Upper lobe of right lung (tissue), 1 donor: ENCODE measurements at regions not wholly inside any gene's neighbourhood (a gene's known extent, or its start where the extent isn't known, plus 50 kb on each side); places are given as distances from the start of the nearest gene placed in this dataset.
"Not testable (repeated sequence)": the region's sequence is repeated elsewhere in the genome, so short reads cannot be mapped to it uniquely, and the experiment has no call there.

Experiments used
- ATAC-seq: fragments of 200-7000 bp; cut with Tn5 transposase; one replicate; pipeline ENCODE4 v1.9.1; 2020; ENCODE audit warnings: mild to moderate bottlenecking, moderate library complexity
- DNase-seq: peaks from one replicate; pipeline ENCODE4 v3.0.0-alpha.2; 2020
- H3K27ac ChIP-seq: fragments of 200-600 bp; one replicate; pipeline ENCODE4 v1.8.0; 2022
- H3K27me3 ChIP-seq: fragments of 200-600 bp; one replicate; pipeline ENCODE4 v1.8.0; 2022; ENCODE audit warnings: mild to moderate bottlenecking
- H3K36me3 ChIP-seq: fragments of 200-600 bp; one replicate; pipeline ENCODE4 v1.8.0; 2022
- H3K4me1 ChIP-seq: fragments of 200-600 bp; one replicate; pipeline ENCODE4 v1.8.0; 2022
- H3K4me3 ChIP-seq: fragments of 200-600 bp; one replicate; pipeline ENCODE4 v1.8.0; 2022; ENCODE audit warnings: mild to moderate bottlenecking
- H3K9me3 ChIP-seq: fragments of 200-600 bp; one replicate; pipeline ENCODE4 v1.8.0; 2022
- intact Hi-C: fragments of 100-400 bp; cut with DNase I; formaldehyde crosslinking; loops from one replicate; pipeline ENCODE4 v1.11.0; 2022
- TF ChIP-seq, protein P1 (sequence below): fragments of 200-600 bp; IDR thresholded peaks from one replicate; pipeline ENCODE4 v1.8.0; 2022; ENCODE audit warnings: antibody characterized with exemption
- donor health status: DM: no; HTN: yes; CAD: no; lungs with severe emphysema.

- ATAC-seq: peak; percentile 60
- DNase-seq: peak; percentile 71
- intact Hi-C loops: no loop called here
These were observed 682.4 kb upstream of the TPTE start for GRCh38 chr21:9838738-9839642.

GRCh38 chr21:9844106-9844505 is 677.3 kb upstream of the TPTE start:
- H3K36me3 ChIP-seq, intact Hi-C loops, H3K4me3 ChIP-seq, H3K4me1 ChIP-seq, ATAC-seq, DNase-seq, H3K27ac ChIP-seq, H3K27me3 ChIP-seq, H3K9me3 ChIP-seq: not testable (repeated sequence)

More at GRCh38 chr21:9838738-9839642, 682.4 kb upstream of the TPTE start:
- Histone ChIP-seq H3K4me3 (no peak overlapping the region), H3K27ac (no peak overlapping the region), H3K4me1 (no peaks in the 10 kb centered on the region), H3K36me3 (no peaks in the 10 kb centered on the region), H3K27me3 (no peaks in the 10 kb centered on the region), H3K9me3 (peaks cover 5% of the 10 kb centered on the region)
- TF ChIP-seq, protein P1, sequence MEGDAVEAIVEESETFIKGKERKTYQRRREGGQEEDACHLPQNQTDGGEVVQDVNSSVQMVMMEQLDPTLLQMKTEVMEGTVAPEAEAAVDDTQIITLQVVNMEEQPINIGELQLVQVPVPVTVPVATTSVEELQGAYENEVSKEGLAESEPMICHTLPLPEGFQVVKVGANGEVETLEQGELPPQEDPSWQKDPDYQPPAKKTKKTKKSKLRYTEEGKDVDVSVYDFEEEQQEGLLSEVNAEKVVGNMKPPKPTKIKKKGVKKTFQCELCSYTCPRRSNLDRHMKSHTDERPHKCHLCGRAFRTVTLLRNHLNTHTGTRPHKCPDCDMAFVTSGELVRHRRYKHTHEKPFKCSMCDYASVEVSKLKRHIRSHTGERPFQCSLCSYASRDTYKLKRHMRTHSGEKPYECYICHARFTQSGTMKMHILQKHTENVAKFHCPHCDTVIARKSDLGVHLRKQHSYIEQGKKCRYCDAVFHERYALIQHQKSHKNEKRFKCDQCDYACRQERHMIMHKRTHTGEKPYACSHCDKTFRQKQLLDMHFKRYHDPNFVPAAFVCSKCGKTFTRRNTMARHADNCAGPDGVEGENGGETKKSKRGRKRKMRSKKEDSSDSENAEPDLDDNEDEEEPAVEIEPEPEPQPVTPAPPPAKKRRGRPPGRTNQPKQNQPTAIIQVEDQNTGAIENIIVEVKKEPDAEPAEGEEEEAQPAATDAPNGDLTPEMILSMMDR: no peak

GRCh38 chr21:9847511-9847910 is 673.9 kb upstream of the TPTE start:
- intact Hi-C loops, DNase-seq, H3K4me1 ChIP-seq, ATAC-seq, H3K9me3 ChIP-seq, H3K4me3 ChIP-seq, H3K36me3 ChIP-seq, H3K27ac ChIP-seq, H3K27me3 ChIP-seq: not testable (repeated sequence)

- DNase-seq, H3K4me3 ChIP-seq, H3K27ac ChIP-seq, H3K9me3 ChIP-seq, intact Hi-C loops, H3K36me3 ChIP-seq, H3K4me1 ChIP-seq, H3K27me3 ChIP-seq, ATAC-seq: not testable (repeated sequence)
These were observed 670.2 kb upstream of the TPTE start for GRCh38 chr21:9851166-9851565.

DNA sequence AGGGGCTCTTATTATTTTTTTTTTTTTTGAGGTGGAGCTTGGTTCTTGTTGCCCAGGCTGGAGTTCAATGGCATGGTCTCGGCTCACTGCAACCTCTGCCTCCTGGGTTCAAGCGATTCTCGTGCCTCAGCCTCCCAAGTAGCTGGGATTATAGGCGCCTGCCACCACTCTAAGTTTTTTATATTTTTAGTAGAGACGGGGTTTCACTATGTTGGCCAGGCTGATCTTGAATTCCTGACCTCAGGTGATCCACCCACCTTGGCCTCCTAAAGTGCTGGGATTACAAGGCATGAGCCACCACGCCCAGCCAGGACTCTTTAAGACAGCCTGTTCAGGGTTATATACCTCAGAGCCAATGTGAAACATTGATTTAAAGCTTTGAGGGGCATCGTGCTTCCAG is 669.7 kb upstream of the TPTE start:
- H3K27me3 ChIP-seq, intact Hi-C loops, ATAC-seq, H3K9me3 ChIP-seq, H3K36me3 ChIP-seq, DNase-seq, H3K4me1 ChIP-seq, H3K27ac ChIP-seq, H3K4me3 ChIP-seq: not testable (repeated sequence)

- H3K27me3 ChIP-seq, H3K27ac ChIP-seq, H3K4me1 ChIP-seq, DNase-seq, intact Hi-C loops, H3K4me3 ChIP-seq, ATAC-seq, H3K36me3 ChIP-seq: not testable (repeated sequence)
- H3K9me3 ChIP-seq: peaks cover 11% of the 10 kb centered on the region
These were observed 663.8 kb upstream of the TPTE start for GRCh38 chr21:9857563-9857962.

DNA sequence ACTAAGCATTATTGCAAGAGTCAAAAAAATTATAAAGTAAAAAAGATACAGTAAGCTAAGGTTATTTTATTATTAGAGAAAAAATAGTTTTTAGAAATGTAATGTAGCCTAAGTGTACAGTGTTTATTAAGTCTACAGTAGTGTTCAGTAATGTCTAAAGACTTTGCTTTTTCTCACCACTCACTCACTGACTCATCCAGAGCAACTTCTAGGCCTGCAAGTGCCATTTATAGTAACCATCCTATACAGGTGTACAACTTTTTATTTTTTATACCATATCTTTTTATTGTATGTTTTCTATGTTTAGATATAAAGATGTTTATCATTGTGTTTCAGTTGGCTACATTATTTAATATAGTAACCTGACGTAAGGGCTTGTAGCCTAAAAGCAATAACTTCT is 661.5 kb upstream of the TPTE start:
- peaks cover 16% of the 10 kb centered on the region for H3K9me3 ChIP-seq
- H3K27ac ChIP-seq, intact Hi-C loops, DNase-seq, H3K4me1 ChIP-seq, ATAC-seq, H3K4me3 ChIP-seq, H3K36me3 ChIP-seq, H3K27me3 ChIP-seq: not testable (repeated sequence)

DNA sequence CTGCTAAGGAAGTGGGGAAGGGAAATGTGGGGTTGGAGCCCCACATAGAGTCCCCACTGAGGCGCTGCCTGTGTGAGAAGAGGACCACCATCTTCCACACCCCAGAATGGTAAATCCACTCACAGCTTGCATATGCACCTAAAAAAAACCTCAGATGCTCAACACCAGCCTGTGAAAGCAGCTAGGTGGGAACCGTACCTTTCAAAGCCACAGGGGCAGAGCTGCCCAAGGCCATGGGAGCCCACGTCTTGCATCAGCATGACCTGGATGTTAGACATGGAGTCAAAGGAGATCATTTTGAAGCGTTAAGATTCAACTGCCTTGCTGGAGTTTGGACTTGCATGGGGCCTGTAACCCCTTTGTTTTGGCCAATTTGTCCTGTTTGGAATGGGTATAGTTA is 658.9 kb upstream of the TPTE start:
- H3K4me3 ChIP-seq, intact Hi-C loops, DNase-seq, H3K27ac ChIP-seq, ATAC-seq, H3K36me3 ChIP-seq, H3K27me3 ChIP-seq, H3K4me1 ChIP-seq: not testable (repeated sequence)
- peaks cover 16% of the 10 kb centered on the region for H3K9me3 ChIP-seq

GRCh38 chr21:9867815-9868214 is 653.6 kb upstream of the TPTE start:
- H3K4me1 ChIP-seq, intact Hi-C loops, H3K27ac ChIP-seq, DNase-seq, H3K27me3 ChIP-seq, H3K36me3 ChIP-seq, ATAC-seq, H3K9me3 ChIP-seq, H3K4me3 ChIP-seq: not testable (repeated sequence)

DNA sequence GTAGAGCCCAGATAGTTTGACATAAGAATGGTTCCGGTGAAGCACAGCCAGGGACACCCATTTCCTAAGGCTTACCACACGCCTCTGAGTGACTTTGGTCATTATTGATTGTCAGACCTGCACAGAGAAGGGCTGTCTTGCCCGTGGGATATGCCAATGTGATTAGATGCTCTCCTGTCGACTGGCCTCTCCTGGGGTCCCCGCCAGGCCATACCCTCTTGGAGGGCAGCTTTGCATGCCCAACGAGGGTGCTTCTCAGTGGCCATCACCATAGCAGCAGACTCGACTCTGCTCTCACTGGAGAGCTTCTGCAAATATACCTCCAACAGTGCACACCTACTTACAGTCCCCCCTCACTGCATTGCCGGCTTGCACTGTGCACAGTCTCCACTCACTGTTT is 648.3 kb upstream of the TPTE start:
- H3K36me3 ChIP-seq, ATAC-seq, H3K9me3 ChIP-seq, H3K27me3 ChIP-seq, intact Hi-C loops, H3K27ac ChIP-seq, DNase-seq, H3K4me1 ChIP-seq, H3K4me3 ChIP-seq: not testable (repeated sequence)

GRCh38 chr21:9874136-9874535 is 647.2 kb upstream of the TPTE start:
- not testable (repeated sequence) for H3K4me3 ChIP-seq

GRCh38 chr21:9881430-9881829 is 640.0 kb upstream of the TPTE start:
- DNase-seq, intact Hi-C loops: not testable (repeated sequence)

More at GRCh38 chr21:9874136-9874535, 647.2 kb upstream of the TPTE start:
- H3K27me3 ChIP-seq, ATAC-seq, DNase-seq, H3K36me3 ChIP-seq, H3K27ac ChIP-seq, H3K9me3 ChIP-seq, intact Hi-C loops, H3K4me1 ChIP-seq: not testable (repeated sequence)

DNA sequence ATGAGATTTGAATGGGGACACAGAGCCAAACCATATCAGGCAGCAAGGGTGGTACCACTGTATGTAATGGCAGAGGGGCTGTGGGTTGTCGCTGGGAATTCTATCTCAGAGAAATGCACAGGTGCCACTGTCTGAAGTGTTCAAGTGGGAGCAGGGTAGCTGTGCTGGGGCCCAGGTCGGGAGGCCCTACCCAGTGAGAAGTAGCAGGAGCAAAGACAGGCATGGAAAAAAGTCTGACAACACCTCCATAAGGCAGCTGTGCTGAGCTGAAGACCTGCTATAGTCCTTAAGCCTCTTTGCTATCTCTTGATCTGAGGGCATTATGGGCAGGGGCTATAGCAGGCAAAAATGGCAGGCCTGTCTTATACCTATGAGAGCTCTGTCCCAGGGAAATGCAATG is 638.3 kb upstream of the TPTE start:
- peak; percentile 68 for ATAC-seq
- intact Hi-C loops, H3K4me1 ChIP-seq: not testable (repeated sequence)

More at GRCh38 chr21:9881430-9881829, 640.0 kb upstream of the TPTE start:
- H3K27me3 ChIP-seq, H3K4me1 ChIP-seq, H3K27ac ChIP-seq, H3K36me3 ChIP-seq, H3K9me3 ChIP-seq, H3K4me3 ChIP-seq, ATAC-seq: not testable (repeated sequence)

More for the DNA sequence above, 638.3 kb upstream of the TPTE start:
- not testable (repeated sequence) for H3K27ac ChIP-seq, H3K9me3 ChIP-seq, H3K27me3 ChIP-seq, H3K4me3 ChIP-seq, DNase-seq, H3K36me3 ChIP-seq
